OCI-LY1 (cell line): ENCODE measurements at regions not wholly inside any gene's neighbourhood (a gene's known extent, or its start where the extent isn't known, plus 50 kb on each side); places are given as distances from the start of the nearest gene placed in this dataset.
"Not testable (repeated sequence)": the region's sequence is repeated elsewhere in the genome, so short reads cannot be mapped to it uniquely, and the experiment has no call there.

Experiments used
- CTCF ChIP-seq: fragments of 200-600 bp; sonication (generic), shearing (Covaris generic); IDR thresholded peaks from 2 replicates; pipeline ENCODE4 v1.5.1; 2017; ENCODE audit warnings: mild to moderate bottlenecking, antibody characterized with exemption, low read length, moderate library complexity, mixed read lengths
- EZH2 ChIP-seq: fragments of 200-600 bp; sonication (generic), shearing (Covaris generic); IDR thresholded peaks from 2 replicates; pipeline ENCODE4 v1.8.0; 2017; ENCODE audit warnings: borderline replicate concordance, mixed run types, mild to moderate bottlenecking, antibody characterized with exemption, low read length, moderate library complexity, mixed read lengths

- not testable (repeated sequence) for TF ChIP-seq EZH2, CTCF
These were observed 2168.1 kb upstream of the DEFB115 start for GRCh38 chr20:29089409-29089808.
